ENCODE measurements at regions not wholly inside any gene's neighbourhood (a gene's known extent, or its start where the extent isn't known, plus 50 kb on each side); places are given as distances from the start of the nearest gene placed in this dataset.

DNA sequence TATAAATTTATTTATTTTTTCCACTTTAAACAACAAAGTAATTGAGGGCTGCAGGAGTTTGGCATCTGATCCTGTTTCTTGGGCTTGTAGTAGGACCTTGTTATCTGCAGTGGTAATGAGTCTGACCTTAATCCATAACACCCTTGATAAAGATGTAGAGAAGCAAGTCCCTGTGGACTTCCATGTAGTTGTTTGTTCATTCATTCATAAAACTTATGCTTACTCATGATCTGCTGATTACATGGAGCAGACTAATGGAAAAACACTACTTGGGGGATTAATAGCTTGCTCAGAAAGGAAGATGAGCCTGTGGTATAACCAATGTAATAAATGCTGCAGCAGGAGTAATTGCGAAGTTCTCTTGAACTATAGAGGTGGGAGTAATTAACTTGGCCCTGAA, 271.5 kb upstream of the TBL1XR1 start:
- DNase-seq, result no peak
- TF ChIP-seq EZH2 (optimal IDR thresholded peaks at IDR 0.05; ENCODE audit: low read depth, low read length), result no peak
- H3K4me2 ChIP-seq (ENCODE audit: low read depth, low read length), result no peak overlapping the region
- no peak overlapping the region for H2AFZ ChIP-seq (ENCODE audit: low read length)
- H3K9ac ChIP-seq (ENCODE audit: low read length), result no peak overlapping the region
- no peak overlapping the region for H3K27ac ChIP-seq (ENCODE audit: low read length)
- no peaks in the 10 kb centered on the region for H3K27me3 ChIP-seq (replicated peaks; ENCODE audit: insufficient read depth, low read length)
- H3K9me3 ChIP-seq (replicated peaks; ENCODE audit: insufficient read depth, low read length), result no peaks in the 10 kb centered on the region
- H3K79me2 ChIP-seq (ENCODE audit: low read length), result no peaks in the 10 kb centered on the region
- H4K20me1 ChIP-seq (ENCODE audit: insufficient read depth, low read length), result no peaks in the 10 kb centered on the region
- no peaks in the 10 kb centered on the region for H3K36me3 ChIP-seq (replicated peaks; ENCODE audit: insufficient read depth, low read length)
- no peak overlapping the region for H3K4me3 ChIP-seq (ENCODE audit: low read length)
- H3F3A ChIP-seq (ENCODE audit: insufficient read depth, low read length), result no peaks in the 10 kb centered on the region
- no peaks in the 10 kb centered on the region for H3K9me2 ChIP-seq (replicated peaks; ENCODE audit: insufficient read depth, low read length)
- H3K4me1 ChIP-seq (ENCODE audit: low read length), result 0 out of 2 replicates have a peak, but pooled peaks cover 3% of the 10 kb centered on the region

DNA sequence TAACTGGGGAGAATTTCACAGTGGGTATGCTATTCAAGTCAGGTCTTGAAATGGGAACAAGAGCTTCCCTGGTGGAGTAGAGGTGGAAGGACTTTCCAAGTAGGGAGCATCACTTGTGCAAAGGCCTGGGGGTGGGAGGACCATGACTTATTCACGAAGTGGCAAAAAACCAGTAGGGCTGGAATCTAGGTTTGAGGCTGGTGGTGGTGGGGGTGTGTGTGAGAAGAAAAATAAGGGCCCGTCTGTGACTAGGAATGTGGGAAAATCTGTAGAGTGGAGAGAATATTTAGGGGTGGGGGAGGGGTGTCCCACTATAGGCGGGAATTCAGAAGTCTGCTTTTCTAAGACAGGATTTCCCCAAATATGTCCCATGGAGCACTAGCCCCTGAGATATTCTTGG, 271.9 kb upstream of the TBL1XR1 start:
- Histone ChIP-seq H3K36me3 (replicated peaks; ENCODE audit: insufficient read depth, low read length) (no peaks in the 10 kb centered on the region), H3K27me3 (replicated peaks; ENCODE audit: insufficient read depth, low read length) (no peaks in the 10 kb centered on the region), H3K9me2 (replicated peaks; ENCODE audit: insufficient read depth, low read length) (no peaks in the 10 kb centered on the region), H3K79me2 (ENCODE audit: low read length) (no peaks in the 10 kb centered on the region), H3K4me3 (ENCODE audit: low read length) (no peak overlapping the region), H4K20me1 (ENCODE audit: insufficient read depth, low read length) (no peaks in the 10 kb centered on the region), H3K4me2 (ENCODE audit: low read depth, low read length) (no peak overlapping the region), H3K4me1 (ENCODE audit: low read length) (0 out of 2 replicates have a peak, but pooled peaks cover 3% of the 10 kb centered on the region), H3K9ac (ENCODE audit: low read length) (no peak overlapping the region), H2AFZ (ENCODE audit: low read length) (no peak overlapping the region), H3K27ac (ENCODE audit: low read length) (no peak overlapping the region), H3F3A (ENCODE audit: insufficient read depth, low read length) (no peaks in the 10 kb centered on the region), H3K9me3 (replicated peaks; ENCODE audit: insufficient read depth, low read length) (no peaks in the 10 kb centered on the region)
- no peak for DNase-seq
- no peak for TF ChIP-seq EZH2 (optimal IDR thresholded peaks at IDR 0.05; ENCODE audit: low read depth, low read length)
- no peak for TF ChIP-seq EZH2phosphoT487 (IDR thresholded peaks at IDR 0.05; ENCODE audit: low read length)
- TF ChIP-seq, protein P1, sequence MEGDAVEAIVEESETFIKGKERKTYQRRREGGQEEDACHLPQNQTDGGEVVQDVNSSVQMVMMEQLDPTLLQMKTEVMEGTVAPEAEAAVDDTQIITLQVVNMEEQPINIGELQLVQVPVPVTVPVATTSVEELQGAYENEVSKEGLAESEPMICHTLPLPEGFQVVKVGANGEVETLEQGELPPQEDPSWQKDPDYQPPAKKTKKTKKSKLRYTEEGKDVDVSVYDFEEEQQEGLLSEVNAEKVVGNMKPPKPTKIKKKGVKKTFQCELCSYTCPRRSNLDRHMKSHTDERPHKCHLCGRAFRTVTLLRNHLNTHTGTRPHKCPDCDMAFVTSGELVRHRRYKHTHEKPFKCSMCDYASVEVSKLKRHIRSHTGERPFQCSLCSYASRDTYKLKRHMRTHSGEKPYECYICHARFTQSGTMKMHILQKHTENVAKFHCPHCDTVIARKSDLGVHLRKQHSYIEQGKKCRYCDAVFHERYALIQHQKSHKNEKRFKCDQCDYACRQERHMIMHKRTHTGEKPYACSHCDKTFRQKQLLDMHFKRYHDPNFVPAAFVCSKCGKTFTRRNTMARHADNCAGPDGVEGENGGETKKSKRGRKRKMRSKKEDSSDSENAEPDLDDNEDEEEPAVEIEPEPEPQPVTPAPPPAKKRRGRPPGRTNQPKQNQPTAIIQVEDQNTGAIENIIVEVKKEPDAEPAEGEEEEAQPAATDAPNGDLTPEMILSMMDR (IDR thresholded peaks at IDR 0.05; ENCODE audit: low read length), result no peak

DNA sequence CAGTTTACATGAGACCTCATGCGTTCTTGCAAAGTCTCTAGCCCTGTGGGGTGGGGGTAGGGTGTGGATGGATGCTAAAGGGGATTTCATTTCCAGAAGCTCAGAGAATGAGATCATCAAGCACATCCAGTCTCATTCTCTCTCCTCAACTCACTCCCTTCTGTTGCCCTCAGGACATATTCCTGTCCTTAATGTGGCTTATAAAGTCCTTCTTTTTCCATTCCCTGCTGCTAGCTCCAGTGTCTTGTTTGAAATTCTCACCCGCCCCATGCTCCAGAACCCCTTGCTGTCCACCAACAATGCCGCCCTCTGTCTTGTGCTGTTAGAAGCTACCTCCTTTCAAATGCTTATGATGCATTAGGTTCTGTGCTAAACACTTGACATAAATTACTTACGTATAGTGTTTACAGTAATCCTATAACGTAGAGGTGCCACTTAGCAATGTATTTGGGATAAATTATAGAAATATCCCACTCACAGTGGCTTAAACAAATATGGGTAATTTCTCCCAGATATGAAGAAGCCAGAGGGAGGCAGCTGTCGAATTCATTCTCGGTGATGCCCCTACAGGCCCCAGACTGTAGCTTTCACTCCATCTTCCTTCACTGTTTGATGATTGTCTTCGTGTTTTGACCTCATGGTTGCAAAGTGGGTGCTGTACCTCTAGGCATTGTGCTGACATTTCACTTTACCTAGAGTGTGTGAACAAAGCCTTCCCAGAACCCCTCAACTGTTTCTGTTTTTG, 273.1 kb upstream of the TBL1XR1 start:
- Histone ChIP-seq H3K4me1 (ENCODE audit: low read length) (0 out of 2 replicates have a peak, but pooled peaks cover 3% of the 10 kb centered on the region), H3K4me2 (ENCODE audit: low read depth, low read length) (no peak overlapping the region), H3K4me3 (ENCODE audit: low read length) (no peak overlapping the region), H3K27ac (ENCODE audit: low read length) (no peak overlapping the region), H2AFZ (ENCODE audit: low read length) (no peak overlapping the region), H3K36me3 (replicated peaks; ENCODE audit: insufficient read depth, low read length) (no peaks in the 10 kb centered on the region), H3K27me3 (replicated peaks; ENCODE audit: insufficient read depth, low read length) (no peaks in the 10 kb centered on the region), H3K9ac (ENCODE audit: low read length) (no peak overlapping the region), H3K79me2 (ENCODE audit: low read length) (no peaks in the 10 kb centered on the region), H4K20me1 (ENCODE audit: insufficient read depth, low read length) (no peaks in the 10 kb centered on the region), H3K9me3 (replicated peaks; ENCODE audit: insufficient read depth, low read length) (no peaks in the 10 kb centered on the region), H3K9me2 (replicated peaks; ENCODE audit: insufficient read depth, low read length) (no peaks in the 10 kb centered on the region), H3F3A (ENCODE audit: insufficient read depth, low read length) (no peaks in the 10 kb centered on the region)
- TF ChIP-seq EZH2phosphoT487 (IDR thresholded peaks at IDR 0.05; ENCODE audit: low read length), result no peak
- TF ChIP-seq, protein P1 (IDR thresholded peaks at IDR 0.05; ENCODE audit: low read length), result no peak
- no peak for TF ChIP-seq EZH2 (optimal IDR thresholded peaks at IDR 0.05; ENCODE audit: low read depth, low read length)
- no peak for DNase-seq

Data from MM.1S (cell line).